ENCODE measurements at regions not wholly inside any gene's neighbourhood (a gene's known extent, or its start where the extent isn't known, plus 50 kb on each side); places are given as distances from the start of the nearest gene placed in this dataset.

GRCh38 chr3:35537265-35537664, 102.1 kb upstream of the ARPP21 start:
- DNase-seq: no peak

GRCh38 chr3:35544976-35545375, 94.3 kb upstream of the ARPP21 start:
- DNase-seq: no peak

GRCh38 chr3:35549690-35550089, 89.6 kb upstream of the ARPP21 start:
- DNase-seq: no peak

- no peak for DNase-seq
These were observed 77.2 kb upstream of the ARPP21 start for GRCh38 chr3:35562141-35562540.

- DNase-seq: no peak
These were observed 74.3 kb upstream of the ARPP21 start for GRCh38 chr3:35565048-35565447.

Measured in 8988T (cell line).